ENCODE measurements at regions not wholly inside any gene's neighbourhood (a gene's known extent, or its start where the extent isn't known, plus 50 kb on each side); places are given as distances from the start of the nearest gene placed in this dataset.

DNA sequence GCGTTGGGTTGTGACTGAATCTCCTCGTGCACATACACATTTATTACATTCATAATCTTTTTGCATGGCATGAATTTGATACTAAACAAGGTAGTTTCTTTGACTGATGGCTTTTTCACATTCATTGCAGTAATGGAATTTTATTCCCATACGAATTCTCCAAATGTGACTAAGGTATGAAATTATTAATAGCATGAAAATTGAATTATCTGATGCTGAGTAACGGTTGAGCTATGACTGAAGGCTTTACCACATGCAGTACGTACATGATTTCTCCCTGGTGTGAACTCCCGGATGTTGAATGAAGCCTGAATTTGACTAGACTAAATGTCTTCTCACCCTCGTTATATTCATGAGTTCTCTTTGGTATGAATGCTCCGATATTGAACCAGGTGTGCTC, 104.4 kb upstream of the C1GALT1 start:
- DNase-seq = no peak

DNA sequence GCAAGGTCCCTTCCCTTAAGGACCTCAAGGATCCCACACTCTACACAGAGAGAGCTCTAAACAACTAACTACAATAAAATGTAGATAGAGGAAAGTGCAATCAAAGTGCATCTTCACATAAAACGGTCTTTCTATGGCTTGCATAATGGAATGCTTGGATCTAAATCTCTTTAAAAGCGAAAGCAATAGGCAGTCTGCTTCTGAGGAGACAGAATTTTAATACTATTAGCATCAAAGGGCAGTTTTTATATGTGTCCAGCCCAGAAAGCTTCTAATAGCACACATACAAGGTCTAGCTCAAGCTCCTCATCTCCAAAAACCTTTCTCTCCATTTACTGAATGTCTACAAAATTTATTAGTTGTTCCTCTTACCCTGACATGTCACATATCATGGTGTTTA, 101.5 kb upstream of the C1GALT1 start:
- DNase-seq = no peak

DNA sequence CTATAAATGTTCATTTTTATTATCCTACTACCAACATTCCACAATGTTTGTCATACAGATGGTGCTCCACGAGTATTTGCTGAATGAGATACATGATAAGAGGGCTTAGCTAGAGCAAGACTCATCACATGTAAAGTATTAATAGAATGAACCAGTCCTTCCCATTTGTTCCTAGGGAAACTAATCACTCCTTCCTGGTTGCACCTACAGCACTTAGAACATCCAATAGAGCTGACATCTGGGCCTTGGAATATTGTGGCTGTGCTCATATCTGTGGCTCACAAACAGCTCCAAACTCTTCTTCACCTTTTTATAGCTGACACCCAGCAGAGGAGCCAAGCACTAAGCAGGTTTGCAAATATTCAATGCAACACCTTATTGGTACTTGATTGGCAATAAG, 91.9 kb upstream of the C1GALT1 start:
- no peak for DNase-seq

DNA sequence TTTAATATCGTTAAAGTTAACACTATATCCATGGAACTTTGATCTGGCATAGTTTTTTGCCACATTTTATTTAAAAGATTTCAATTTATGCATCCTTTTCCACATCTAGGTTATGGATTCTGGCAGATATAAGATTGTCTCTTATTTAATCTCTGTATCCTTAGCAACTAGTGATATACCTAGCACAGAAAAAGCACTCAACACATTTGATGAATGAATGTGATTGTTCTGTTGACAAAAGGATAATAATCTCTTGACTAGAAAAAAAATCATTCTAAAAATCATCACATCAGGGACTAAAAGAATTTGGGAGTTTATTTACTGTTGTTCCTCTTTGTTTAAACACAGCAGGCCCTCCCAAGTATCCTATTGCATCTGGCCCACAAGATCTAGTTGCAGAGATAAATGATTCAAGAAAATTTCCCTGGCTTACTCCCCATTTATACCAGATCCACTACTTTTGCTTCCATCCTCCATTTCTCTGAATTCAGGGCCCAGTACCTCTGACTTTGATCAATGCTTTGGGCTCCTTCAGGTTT, 84.0 kb upstream of the C1GALT1 start:
- DNase-seq = no peak

GRCh38 chr7:7099584-7100014, 82.7 kb upstream of the C1GALT1 start:
- DNase-seq = peak; percentile 65

GRCh38 chr7:7100432-7100849, 81.9 kb upstream of the C1GALT1 start:
- DNase-seq = peak; percentile 47

GRCh38 chr7:7102906-7103305, 79.4 kb upstream of the C1GALT1 start:
- no peak for DNase-seq

- peak; percentile 49 for DNase-seq
Observed at GRCh38 chr7:7103343-7104313, 78.7 kb upstream of the C1GALT1 start.

GRCh38 chr7:7104314-7104698, 78.0 kb upstream of the C1GALT1 start:
- DNase-seq = no peak

GRCh38 chr7:7104971-7105370, 77.4 kb upstream of the C1GALT1 start:
- DNase-seq = no peak

GRCh38 chr7:7105800-7106582, 76.4 kb upstream of the C1GALT1 start:
- no peak for DNase-seq

DNA sequence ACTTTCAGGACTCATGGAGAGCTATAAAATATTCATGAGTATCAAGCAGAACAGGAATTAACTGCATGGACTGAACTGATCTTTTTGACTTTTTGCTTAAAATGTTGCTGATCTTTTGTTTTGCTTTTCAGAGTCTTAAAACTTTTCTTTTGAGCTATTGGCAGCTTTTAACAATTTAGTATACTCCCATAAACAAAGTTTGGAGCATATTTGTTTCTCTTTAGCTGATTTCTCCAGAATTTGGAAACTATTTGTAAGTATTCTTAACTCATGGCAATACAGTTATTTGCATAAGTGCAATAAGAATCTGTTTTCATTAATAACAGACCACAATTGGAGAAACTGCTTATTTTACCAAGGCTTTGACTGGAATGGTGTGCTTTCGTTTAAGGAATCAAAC, 73.4 kb upstream of the C1GALT1 start:
- no peak for DNase-seq

DNA sequence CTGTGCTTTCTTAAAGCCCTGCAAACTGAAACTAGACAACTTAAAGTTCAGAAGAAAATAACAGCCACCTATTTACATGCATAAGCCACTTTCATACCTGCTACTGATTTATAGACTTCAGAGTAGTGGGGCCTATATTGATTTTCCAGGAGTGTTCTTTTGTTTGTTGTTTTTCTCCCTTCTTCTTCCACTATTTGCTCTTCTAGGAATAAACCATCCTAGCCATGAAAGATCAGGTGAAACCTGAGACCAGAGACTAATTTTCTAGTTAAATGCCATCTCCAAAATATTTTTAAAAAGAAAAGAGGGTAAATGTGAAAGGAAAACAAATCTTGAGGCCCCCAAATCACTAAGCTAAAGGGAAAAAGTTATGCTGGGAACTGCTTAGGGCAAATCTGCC, 72.4 kb upstream of the C1GALT1 start:
- DNase-seq = no peak

GRCh38 chr7:7110706-7111105, 71.6 kb upstream of the C1GALT1 start:
- no peak for DNase-seq

- DNase-seq = no peak
Observed at GRCh38 chr7:7112868-7113267, 69.5 kb upstream of the C1GALT1 start.

DNA sequence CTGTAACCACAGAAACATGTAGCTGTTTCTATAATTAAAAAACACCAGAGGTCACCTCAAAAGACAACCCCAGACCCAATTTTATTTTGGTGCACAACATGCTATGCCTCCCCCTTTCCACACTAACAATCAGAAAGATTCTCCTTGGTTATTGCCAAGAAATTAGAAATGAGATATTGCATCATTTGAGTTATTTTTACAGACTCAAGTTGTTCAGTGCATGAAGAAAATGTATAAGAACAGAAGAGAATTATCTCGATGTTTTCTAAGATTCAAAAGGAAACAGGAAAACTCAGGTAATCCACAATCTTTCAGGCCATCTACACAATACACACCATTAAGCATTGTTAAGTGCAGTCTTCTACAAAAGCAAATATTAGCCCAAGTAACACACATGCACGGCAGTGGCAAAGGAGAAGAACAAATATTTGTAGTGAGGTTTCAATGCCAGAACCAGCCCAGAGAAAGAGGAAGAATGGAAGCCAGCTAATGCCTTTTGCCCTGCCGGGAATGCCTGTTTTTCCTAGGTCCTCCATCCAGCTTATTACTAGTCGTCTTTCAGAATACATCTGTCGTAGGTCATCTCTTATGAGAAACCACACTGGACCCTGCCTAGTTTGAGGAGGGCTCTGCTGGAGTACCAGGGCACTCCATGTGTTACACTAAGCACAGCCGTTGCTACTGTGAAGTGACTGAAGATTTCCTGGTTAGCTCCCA, 67.6 kb upstream of the C1GALT1 start:
- DNase-seq = no peak

- no peak for DNase-seq
Observed at GRCh38 chr7:7117935-7118586, 64.3 kb upstream of the C1GALT1 start.

DNA sequence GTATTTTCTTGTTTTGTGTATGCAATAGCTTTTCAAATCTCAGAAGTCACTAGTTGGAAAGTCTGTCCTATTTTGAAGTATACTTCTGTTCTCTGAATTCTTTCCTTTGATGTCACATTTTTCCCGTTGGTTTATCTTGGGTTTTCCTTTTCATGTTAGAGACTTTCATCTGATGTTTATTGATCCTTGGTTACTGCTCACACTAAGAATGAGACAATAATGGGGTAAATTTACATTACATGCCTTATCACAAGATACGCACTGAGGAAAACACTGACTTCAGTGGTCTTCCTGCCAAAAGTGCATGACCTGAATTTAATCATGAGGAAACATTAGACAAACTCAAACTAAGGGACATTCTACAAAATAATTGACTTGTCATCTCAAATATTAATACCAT, 63.5 kb upstream of the C1GALT1 start:
- no peak for DNase-seq

DNA sequence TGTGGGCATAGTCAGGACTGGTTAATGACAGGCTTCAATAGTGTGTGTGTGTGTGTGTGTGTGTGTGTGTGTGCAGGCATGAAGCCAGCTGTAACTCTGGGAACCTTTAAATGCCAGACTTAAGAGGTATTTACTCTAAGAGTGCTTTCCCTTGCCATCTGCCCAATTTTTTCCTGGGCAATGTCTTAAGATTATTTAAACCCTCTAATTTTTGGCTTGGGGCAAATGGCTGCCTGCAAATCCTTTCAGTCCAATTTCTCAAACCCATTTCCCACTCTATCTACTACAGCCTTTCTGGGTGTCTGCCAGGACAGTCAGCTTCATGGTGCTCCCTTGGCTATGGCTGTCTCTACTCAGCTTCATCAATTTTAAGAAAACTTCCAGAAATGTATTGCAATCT, 62.6 kb upstream of the C1GALT1 start:
- DNase-seq = no peak

DNA sequence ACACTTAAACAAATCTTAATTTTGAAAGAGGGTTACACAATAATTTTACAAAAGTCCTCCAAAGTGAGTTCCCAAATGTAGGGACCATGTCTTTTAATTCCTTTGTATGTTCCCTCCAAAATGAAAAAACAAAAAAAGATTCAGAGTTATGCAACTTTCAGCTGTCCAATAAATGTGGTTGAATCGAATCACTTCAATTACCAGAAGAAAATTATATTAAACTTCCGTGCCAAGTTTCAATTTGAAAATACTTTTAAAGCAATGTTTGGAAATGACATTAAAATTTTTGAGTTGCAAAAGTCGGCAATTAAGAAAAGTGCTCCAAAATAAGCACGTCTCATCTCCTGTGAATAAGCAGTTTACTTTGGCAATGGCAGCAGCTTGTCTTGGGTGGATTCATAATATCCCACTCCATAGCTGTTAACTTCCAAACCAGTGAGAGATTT, 60.3 kb upstream of the C1GALT1 start:
- DNase-seq = no peak

- DNase-seq = no peak
Observed at GRCh38 chr7:7122701-7123281, 59.6 kb upstream of the C1GALT1 start.

- no peak for DNase-seq
Observed at GRCh38 chr7:7125963-7126362, 56.4 kb upstream of the C1GALT1 start.
